ENCODE measurements at regions not wholly inside any gene's neighbourhood (a gene's known extent, or its start where the extent isn't known, plus 50 kb on each side); places are given as distances from the start of the nearest gene placed in this dataset.
"Not testable (repeated sequence)": the region's sequence is repeated elsewhere in the genome, so short reads cannot be mapped to it uniquely, and the experiment has no call there.

DNA sequence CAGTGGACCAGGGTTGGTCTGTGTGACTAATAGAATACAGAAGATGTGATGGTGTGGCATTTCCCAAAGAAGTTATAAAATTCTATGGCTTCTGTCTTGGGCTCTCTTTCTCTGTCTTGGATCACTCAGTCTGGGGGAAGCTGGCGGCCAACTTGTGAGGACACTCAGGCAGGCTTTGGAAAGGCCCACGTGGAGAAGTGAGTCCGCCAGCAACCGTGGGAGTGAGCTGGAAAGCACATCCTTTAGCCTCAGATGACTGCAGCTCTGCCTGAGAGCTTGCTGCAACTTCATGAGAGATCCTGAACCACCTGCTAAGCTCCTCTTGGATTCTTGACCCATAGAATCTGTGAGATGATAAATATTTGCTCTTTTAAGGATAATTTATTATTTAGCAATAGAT is 72.0 kb upstream of the RASGRP1 start:
- H3K4me3 ChIP-seq = no peak overlapping the region
- TF ChIP-seq, protein P1, sequence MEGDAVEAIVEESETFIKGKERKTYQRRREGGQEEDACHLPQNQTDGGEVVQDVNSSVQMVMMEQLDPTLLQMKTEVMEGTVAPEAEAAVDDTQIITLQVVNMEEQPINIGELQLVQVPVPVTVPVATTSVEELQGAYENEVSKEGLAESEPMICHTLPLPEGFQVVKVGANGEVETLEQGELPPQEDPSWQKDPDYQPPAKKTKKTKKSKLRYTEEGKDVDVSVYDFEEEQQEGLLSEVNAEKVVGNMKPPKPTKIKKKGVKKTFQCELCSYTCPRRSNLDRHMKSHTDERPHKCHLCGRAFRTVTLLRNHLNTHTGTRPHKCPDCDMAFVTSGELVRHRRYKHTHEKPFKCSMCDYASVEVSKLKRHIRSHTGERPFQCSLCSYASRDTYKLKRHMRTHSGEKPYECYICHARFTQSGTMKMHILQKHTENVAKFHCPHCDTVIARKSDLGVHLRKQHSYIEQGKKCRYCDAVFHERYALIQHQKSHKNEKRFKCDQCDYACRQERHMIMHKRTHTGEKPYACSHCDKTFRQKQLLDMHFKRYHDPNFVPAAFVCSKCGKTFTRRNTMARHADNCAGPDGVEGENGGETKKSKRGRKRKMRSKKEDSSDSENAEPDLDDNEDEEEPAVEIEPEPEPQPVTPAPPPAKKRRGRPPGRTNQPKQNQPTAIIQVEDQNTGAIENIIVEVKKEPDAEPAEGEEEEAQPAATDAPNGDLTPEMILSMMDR (IDR thresholded peaks at IDR 0.05; ENCODE audit: control extremely low read depth, extremely low read depth) = no peak
- no peak overlapping the region for H3K27ac ChIP-seq (ENCODE audit: low read depth in 1 of 2, low read length in 1 of 2)
- H3K9ac ChIP-seq (ENCODE audit: insufficient read depth in 1 of 2, low read length in 2 of 2) = no peak overlapping the region
- DNase-seq (no peak), ATAC-seq (ENCODE audit: insufficient read depth, low FRiP score) (no peak)
- no peaks in the 10 kb centered on the region for H3K36me3 ChIP-seq (ENCODE audit: control insufficient read depth in 4 of 4, insufficient read depth in 4 of 4, low read length in 4 of 4)
- no peaks in the 10 kb centered on the region for H3K27me3 ChIP-seq (ENCODE audit: control insufficient read depth in 3 of 3, insufficient read depth in 3 of 3, low read length in 2 of 3)
- no peaks in the 10 kb centered on the region for H3K9me3 ChIP-seq (ENCODE audit: control insufficient read depth in 4 of 4, insufficient read depth in 3 of 4, low read length in 3 of 4)
- no peaks in the 10 kb centered on the region for H3K4me1 ChIP-seq (ENCODE audit: control insufficient read depth in 5 of 5, insufficient read depth in 5 of 5, low read length in 5 of 5)
- 83 to 90% methylated on average over 4 of the region's 4 CpGs for WGBS, 2 donors

GRCh38 chr15:38638126-38638525 is 73.5 kb upstream of the RASGRP1 start:
- TF ChIP-seq, protein P1 (IDR thresholded peaks at IDR 0.05; ENCODE audit: control extremely low read depth, extremely low read depth) = no peak
- Histone ChIP-seq H3K27me3 (ENCODE audit: control insufficient read depth in 3 of 3, insufficient read depth in 3 of 3, low read length in 2 of 3) (no peaks in the 10 kb centered on the region), H3K9me3 (ENCODE audit: control insufficient read depth in 4 of 4, insufficient read depth in 3 of 4, low read length in 3 of 4) (no peaks in the 10 kb centered on the region), H3K4me1 (ENCODE audit: control insufficient read depth in 5 of 5, insufficient read depth in 5 of 5, low read length in 5 of 5) (no peaks in the 10 kb centered on the region), H3K27ac (ENCODE audit: low read depth in 1 of 2, low read length in 1 of 2) (no peak overlapping the region), H3K9ac (ENCODE audit: insufficient read depth in 1 of 2, low read length in 2 of 2) (no peak overlapping the region), H3K36me3 (ENCODE audit: control insufficient read depth in 4 of 4, insufficient read depth in 4 of 4, low read length in 4 of 4) (no peaks in the 10 kb centered on the region), H3K4me3 (no peak overlapping the region)
- ATAC-seq (ENCODE audit: insufficient read depth, low FRiP score) = no peak
- no peak for DNase-seq
- WGBS, 2 donors = 47 to 65% methylated on average over 2 of the region's 2 CpGs

- H3K4me1 ChIP-seq (ENCODE audit: control insufficient read depth in 5 of 5, insufficient read depth in 5 of 5, low read length in 5 of 5) = no peaks in the 10 kb centered on the region
- H3K9ac ChIP-seq (ENCODE audit: insufficient read depth in 1 of 2, low read length in 2 of 2) = no peak overlapping the region
- H3K36me3 ChIP-seq (ENCODE audit: control insufficient read depth in 4 of 4, insufficient read depth in 4 of 4, low read length in 4 of 4) = no peaks in the 10 kb centered on the region
- ATAC-seq (ENCODE audit: insufficient read depth, low FRiP score) (no peak), DNase-seq (no peak)
- WGBS, 2 donors = 74 to 87% methylated on average over 4 of the region's 4 CpGs
- H3K27me3 ChIP-seq (ENCODE audit: control insufficient read depth in 3 of 3, insufficient read depth in 3 of 3, low read length in 2 of 3) = no peaks in the 10 kb centered on the region
- H3K9me3 ChIP-seq (ENCODE audit: control insufficient read depth in 4 of 4, insufficient read depth in 3 of 4, low read length in 3 of 4) = peaks cover 0 to 4% (median 0%) of the 10 kb centered on the region in 4 donors
- no peak overlapping the region for H3K27ac ChIP-seq (ENCODE audit: low read depth in 1 of 2, low read length in 1 of 2)
- no peak overlapping the region for H3K4me3 ChIP-seq
- TF ChIP-seq, protein P1 (IDR thresholded peaks at IDR 0.05; ENCODE audit: control extremely low read depth, extremely low read depth) = no peak
Observed at GRCh38 chr15:38638811-38639210, 74.2 kb upstream of the RASGRP1 start.

- WGBS, 2 donors = 78 to 88% methylated on average over 3 of the region's 3 CpGs
- no peaks in the 10 kb centered on the region for H3K27me3 ChIP-seq (ENCODE audit: control insufficient read depth in 3 of 3, insufficient read depth in 3 of 3, low read length in 2 of 3)
- DNase-seq (no peak), ATAC-seq (ENCODE audit: insufficient read depth, low FRiP score) (no peak)
- no peak overlapping the region for H3K27ac ChIP-seq (ENCODE audit: low read depth in 1 of 2, low read length in 1 of 2)
- H3K9me3 ChIP-seq (ENCODE audit: control insufficient read depth in 4 of 4, insufficient read depth in 3 of 4, low read length in 3 of 4) = peaks cover 0 to 4% (median 0%) of the 10 kb centered on the region in 4 donors
- TF ChIP-seq, protein P1 (IDR thresholded peaks at IDR 0.05; ENCODE audit: control extremely low read depth, extremely low read depth) = no peak
- H3K36me3 ChIP-seq (ENCODE audit: control insufficient read depth in 4 of 4, insufficient read depth in 4 of 4, low read length in 4 of 4) = no peaks in the 10 kb centered on the region
- H3K9ac ChIP-seq (ENCODE audit: insufficient read depth in 1 of 2, low read length in 2 of 2) = no peak overlapping the region
- H3K4me3 ChIP-seq = no peak overlapping the region
- no peaks in the 10 kb centered on the region for H3K4me1 ChIP-seq (ENCODE audit: control insufficient read depth in 5 of 5, insufficient read depth in 5 of 5, low read length in 5 of 5)
Observed at GRCh38 chr15:38642689-38643270, 78.2 kb upstream of the RASGRP1 start.

DNA sequence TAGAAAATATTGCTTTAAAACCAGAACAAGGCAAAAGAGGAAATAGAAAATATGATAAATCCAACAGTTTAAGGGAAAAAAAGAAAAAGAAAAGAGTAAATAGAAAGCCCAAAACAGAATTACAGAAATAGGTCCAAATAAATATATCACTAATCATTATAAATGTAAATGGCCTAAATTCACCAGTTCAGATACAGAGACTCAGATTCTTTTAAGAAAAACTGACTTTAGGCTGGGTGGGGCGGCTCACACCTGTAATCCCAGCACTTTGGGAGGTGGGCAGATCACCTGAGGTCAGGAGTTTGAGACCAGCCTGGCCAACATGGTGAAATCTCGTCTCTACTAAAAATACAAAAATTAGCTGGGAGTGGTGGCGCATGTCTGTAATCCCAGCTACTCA is 79.7 kb upstream of the RASGRP1 start:
- not testable (repeated sequence) for H3K4me3 ChIP-seq; H3K27me3 ChIP-seq (ENCODE audit: control insufficient read depth in 3 of 3, insufficient read depth in 3 of 3, low read length in 2 of 3); DNase-seq; H3K9me3 ChIP-seq (ENCODE audit: control insufficient read depth in 4 of 4, insufficient read depth in 3 of 4, low read length in 3 of 4); H3K27ac ChIP-seq (ENCODE audit: low read depth in 1 of 2, low read length in 1 of 2); H3K36me3 ChIP-seq (ENCODE audit: control insufficient read depth in 4 of 4, insufficient read depth in 4 of 4, low read length in 4 of 4); H3K4me1 ChIP-seq (ENCODE audit: control insufficient read depth in 5 of 5, insufficient read depth in 5 of 5, low read length in 5 of 5); ATAC-seq (ENCODE audit: insufficient read depth, low FRiP score); H3K9ac ChIP-seq (ENCODE audit: insufficient read depth in 1 of 2, low read length in 2 of 2)
- WGBS, 2 donors = 87 to 94% methylated on average over 3 of the region's 3 CpGs
